AG09319 (cell line): ENCODE measurements at regions not wholly inside any gene's neighbourhood (a gene's known extent, or its start where the extent isn't known, plus 50 kb on each side); places are given as distances from the start of the nearest gene placed in this dataset.

ENCODE experiments used
- DNase-seq: peaks from one replicate; pipeline ENCODE4 v3.0.0-alpha.2; 2010; ENCODE audit warnings: low read depth; ENCODE audit errors: extremely low read depth
- TF ChIP-seq, protein P1 (sequence below): IDR thresholded peaks from 2 replicates; pipeline ENCODE4 v1.5.1; 2011; ENCODE audit warnings: low read depth, mild to moderate bottlenecking, inconsistent platforms, low read length, moderate library complexity

DNA sequence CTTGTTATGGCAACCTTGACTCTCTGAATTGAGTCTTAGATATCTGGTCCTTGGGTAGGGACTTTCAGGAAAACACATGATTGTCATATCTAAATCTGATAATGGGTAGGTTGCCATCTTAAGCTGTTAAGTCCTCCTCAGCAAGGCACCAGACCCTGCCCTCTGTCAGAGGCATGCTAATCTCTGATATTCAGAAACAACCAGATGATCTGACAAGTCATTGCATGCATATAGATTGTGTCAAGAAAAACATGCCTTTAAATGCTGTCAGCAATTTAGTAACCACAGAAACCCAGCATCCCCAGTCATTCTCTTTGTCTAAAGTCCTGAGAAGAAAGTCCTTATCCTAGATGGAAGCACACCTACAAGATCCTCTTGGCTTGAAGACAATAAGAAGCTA, 149.1 kb downstream of the EDN1 start:
- no peak for DNase-seq
- TF ChIP-seq, protein P1, sequence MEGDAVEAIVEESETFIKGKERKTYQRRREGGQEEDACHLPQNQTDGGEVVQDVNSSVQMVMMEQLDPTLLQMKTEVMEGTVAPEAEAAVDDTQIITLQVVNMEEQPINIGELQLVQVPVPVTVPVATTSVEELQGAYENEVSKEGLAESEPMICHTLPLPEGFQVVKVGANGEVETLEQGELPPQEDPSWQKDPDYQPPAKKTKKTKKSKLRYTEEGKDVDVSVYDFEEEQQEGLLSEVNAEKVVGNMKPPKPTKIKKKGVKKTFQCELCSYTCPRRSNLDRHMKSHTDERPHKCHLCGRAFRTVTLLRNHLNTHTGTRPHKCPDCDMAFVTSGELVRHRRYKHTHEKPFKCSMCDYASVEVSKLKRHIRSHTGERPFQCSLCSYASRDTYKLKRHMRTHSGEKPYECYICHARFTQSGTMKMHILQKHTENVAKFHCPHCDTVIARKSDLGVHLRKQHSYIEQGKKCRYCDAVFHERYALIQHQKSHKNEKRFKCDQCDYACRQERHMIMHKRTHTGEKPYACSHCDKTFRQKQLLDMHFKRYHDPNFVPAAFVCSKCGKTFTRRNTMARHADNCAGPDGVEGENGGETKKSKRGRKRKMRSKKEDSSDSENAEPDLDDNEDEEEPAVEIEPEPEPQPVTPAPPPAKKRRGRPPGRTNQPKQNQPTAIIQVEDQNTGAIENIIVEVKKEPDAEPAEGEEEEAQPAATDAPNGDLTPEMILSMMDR, result no peak

DNA sequence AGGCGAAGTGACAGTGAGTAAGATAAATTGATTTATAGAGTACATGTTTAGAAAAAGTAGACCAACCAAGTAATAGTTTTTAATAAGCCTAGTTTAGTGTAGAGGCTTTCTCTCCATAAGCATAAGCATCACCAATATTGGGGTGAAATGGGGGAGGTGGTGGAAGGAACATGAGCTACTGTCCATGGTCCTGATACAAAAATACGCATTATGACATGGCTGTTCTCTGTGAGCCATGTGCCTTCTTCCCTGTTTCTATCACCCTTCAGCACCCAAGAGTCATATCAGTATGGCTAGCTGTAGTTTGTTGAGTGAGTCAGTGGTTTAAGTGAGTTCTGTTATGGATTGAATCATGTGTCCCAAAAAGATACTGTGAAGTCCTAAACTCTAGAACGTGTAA, 150.8 kb downstream of the EDN1 start:
- no peak for DNase-seq
- TF ChIP-seq, protein P1, result no peak

- TF ChIP-seq, protein P1, result no peak
- DNase-seq, result no peak
Observed at GRCh38 chr6:12442455-12442854, 152.3 kb downstream of the EDN1 start.

GRCh38 chr6:12446394-12446793, 156.2 kb downstream of the EDN1 start:
- no peak for DNase-seq
- TF ChIP-seq, protein P1, result no peak

DNA sequence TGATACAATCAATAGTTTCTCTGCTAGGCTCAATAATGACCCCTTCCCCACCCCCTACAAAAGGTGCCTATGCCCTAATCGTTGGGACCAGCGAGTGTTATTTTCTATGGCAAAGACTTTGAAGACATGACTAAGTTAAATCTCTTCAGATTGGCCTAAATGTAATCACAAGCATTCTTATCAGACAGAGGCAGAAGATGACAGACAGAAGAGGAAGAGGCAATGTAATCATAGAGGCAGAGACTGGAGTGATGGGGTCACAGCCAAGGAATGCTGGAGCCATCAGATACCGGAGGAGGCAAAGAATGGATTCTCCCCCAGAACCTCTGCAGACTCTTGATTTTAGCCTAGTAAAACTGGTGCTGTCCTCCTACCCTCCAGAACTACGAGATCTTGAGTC, 159.3 kb downstream of the EDN1 start:
- TF ChIP-seq, protein P1, result no peak
- no peak for DNase-seq

DNA sequence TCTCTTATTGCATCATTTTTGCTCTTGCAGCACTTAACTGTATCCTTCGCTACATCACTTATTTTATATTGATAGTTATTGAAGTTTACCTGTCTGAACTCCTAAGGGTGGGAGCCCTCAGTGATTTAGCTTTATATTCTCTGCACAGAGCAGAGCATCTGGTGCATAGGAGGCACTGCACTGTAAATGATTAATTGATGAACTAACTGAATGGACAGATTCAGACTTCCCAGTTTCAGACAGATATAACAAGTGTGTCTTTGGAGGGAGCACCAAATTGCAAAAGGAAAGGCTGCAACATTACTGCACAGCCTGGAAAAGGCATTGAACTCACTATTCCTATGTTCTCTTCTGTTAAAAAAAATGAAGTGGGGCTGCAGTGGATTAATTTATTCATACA, 160.3 kb downstream of the EDN1 start:
- no peak for DNase-seq
- TF ChIP-seq, protein P1, result no peak

- TF ChIP-seq, protein P1, result no peak
- no peak for DNase-seq
Observed at GRCh38 chr6:12456343-12456742, 166.2 kb downstream of the EDN1 start.
